AG10803 (cell line): ENCODE measurements at regions not wholly inside any gene's neighbourhood (a gene's known extent, or its start where the extent isn't known, plus 50 kb on each side); places are given as distances from the start of the nearest gene placed in this dataset.
"Not testable (repeated sequence)": the region's sequence is repeated elsewhere in the genome, so short reads cannot be mapped to it uniquely, and the experiment has no call there.

Experiments used
- DNase-seq: peaks from one replicate; pipeline ENCODE4 v3.0.0; 2010; ENCODE audit warnings: low read depth
- H3K4me3 ChIP-seq: 2 replicates; pipeline ENCODE4 v1.5.1; 2011; ENCODE audit warnings: mild to moderate bottlenecking, low read length, control low read depth
- CTCF ChIP-seq: conservative IDR thresholded peaks from 2 replicates; pipeline ENCODE4 v1.5.1; 2011; ENCODE audit warnings: mild to moderate bottlenecking, low read length, control low read depth, inconsistent platforms

- DNase-seq: no peak
- no peak overlapping the region for H3K4me3 ChIP-seq
- no peak for TF ChIP-seq CTCF
Measured at GRCh38 chr16:35605921-35606320, 2146.5 kb downstream of the TP53TG3F start.

GRCh38 chr16:35614883-35615282 lies 2155.5 kb downstream of the TP53TG3F start:
- not testable (repeated sequence) for DNase-seq, H3K4me3 ChIP-seq

- not testable (repeated sequence) for H3K4me3 ChIP-seq, DNase-seq
Measured at GRCh38 chr16:35619176-35619575, 2159.8 kb downstream of the TP53TG3F start.

GRCh38 chr16:35626041-35626440 lies 2166.6 kb downstream of the TP53TG3F start:
- H3K4me3 ChIP-seq: no peak overlapping the region
- no peak for DNase-seq
- no peak for TF ChIP-seq CTCF

GRCh38 chr16:35628976-35629375 lies 2169.6 kb downstream of the TP53TG3F start:
- H3K4me3 ChIP-seq: no peak overlapping the region
- no peak for TF ChIP-seq CTCF
- no peak for DNase-seq

GRCh38 chr16:35631261-35631945 lies 2172.0 kb downstream of the TP53TG3F start:
- DNase-seq: no peak
- no peak for TF ChIP-seq CTCF
- no peak overlapping the region for H3K4me3 ChIP-seq

- no peak overlapping the region for H3K4me3 ChIP-seq
- TF ChIP-seq CTCF: no peak
- DNase-seq: no peak
Measured at GRCh38 chr16:35636480-35637230, 2177.2 kb downstream of the TP53TG3F start.

- no peak for DNase-seq
- no peak for TF ChIP-seq CTCF
- no peak overlapping the region for H3K4me3 ChIP-seq
Measured at GRCh38 chr16:35637683-35638082, 2178.3 kb downstream of the TP53TG3F start.
